Chondrocyte (in vitro differentiated cells): ENCODE measurements at regions not wholly inside any gene's neighbourhood (a gene's known extent, or its start where the extent isn't known, plus 50 kb on each side); places are given as distances from the start of the nearest gene placed in this dataset.

Source experiments
- DNase-seq: peaks from one replicate; pipeline ENCODE4 v3.0.0; 2021; ENCODE audit warnings: mixed read lengths, low spot score
- H3K27ac Mint-ChIP-seq: one replicate; pipeline ENCODE4 v1.8.0; 2021; ENCODE audit warnings: mild to moderate bottlenecking, moderate library complexity, mixed read lengths; ENCODE audit not compliant: unreplicated experiment
- H3K27me3 Mint-ChIP-seq: 2 replicates; pipeline ENCODE4 v1.8.0; 2021; ENCODE audit warnings: low read depth, mixed read lengths
- H3K36me3 Mint-ChIP-seq: 2 replicates; pipeline ENCODE4 v1.8.0; 2021; ENCODE audit warnings: low read depth, mixed read lengths
- H3K4me1 Mint-ChIP-seq: 2 replicates; pipeline ENCODE4 v1.8.0; 2021; ENCODE audit warnings: low read depth, mild to moderate bottlenecking, mixed read lengths
- H3K4me3 Mint-ChIP-seq: one replicate; pipeline ENCODE4 v1.8.0; 2021; ENCODE audit warnings: mild to moderate bottlenecking, moderate library complexity, mixed read lengths; ENCODE audit not compliant: unreplicated experiment
- H3K9me3 Mint-ChIP-seq: 2 replicates; pipeline ENCODE4 v1.8.0; 2021; ENCODE audit warnings: low read depth, mixed read lengths
- TF ChIP-seq, protein P1 (sequence below): fragments of 200-600 bp; sonication (generic); IDR thresholded peaks from 2 replicates; pipeline ENCODE4 v1.5.0; 2021; ENCODE audit warnings: antibody characterized with exemption, mild to moderate bottlenecking, moderate library complexity

DNA sequence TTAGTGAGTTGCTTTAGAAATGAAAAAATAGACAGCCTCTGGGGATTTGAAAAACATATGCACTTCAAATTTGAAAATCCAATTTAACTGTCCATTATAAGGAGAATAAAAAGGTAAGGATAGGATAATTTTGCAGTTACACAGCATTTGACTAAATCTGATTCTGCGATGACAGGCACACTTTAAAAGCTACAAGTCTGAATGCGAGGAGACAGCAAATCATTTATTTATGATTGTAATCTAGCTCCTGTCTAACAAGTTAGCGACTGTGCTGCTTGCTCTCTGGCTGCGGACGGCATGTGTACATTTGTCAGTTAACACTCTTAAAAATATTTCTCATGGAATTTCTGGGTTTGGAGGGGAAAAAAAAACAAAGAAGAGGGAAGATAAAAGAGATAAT lies 514.8 kb downstream of the MN1 start:
- H3K4me1 Mint-ChIP-seq: peaks cover 28% of the 10 kb centered on the region
- peaks cover 11% of the 10 kb centered on the region for H3K9me3 Mint-ChIP-seq
- DNase-seq: no peak
- TF ChIP-seq, protein P1, sequence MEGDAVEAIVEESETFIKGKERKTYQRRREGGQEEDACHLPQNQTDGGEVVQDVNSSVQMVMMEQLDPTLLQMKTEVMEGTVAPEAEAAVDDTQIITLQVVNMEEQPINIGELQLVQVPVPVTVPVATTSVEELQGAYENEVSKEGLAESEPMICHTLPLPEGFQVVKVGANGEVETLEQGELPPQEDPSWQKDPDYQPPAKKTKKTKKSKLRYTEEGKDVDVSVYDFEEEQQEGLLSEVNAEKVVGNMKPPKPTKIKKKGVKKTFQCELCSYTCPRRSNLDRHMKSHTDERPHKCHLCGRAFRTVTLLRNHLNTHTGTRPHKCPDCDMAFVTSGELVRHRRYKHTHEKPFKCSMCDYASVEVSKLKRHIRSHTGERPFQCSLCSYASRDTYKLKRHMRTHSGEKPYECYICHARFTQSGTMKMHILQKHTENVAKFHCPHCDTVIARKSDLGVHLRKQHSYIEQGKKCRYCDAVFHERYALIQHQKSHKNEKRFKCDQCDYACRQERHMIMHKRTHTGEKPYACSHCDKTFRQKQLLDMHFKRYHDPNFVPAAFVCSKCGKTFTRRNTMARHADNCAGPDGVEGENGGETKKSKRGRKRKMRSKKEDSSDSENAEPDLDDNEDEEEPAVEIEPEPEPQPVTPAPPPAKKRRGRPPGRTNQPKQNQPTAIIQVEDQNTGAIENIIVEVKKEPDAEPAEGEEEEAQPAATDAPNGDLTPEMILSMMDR: no peak
- no peaks in the 10 kb centered on the region for H3K36me3 Mint-ChIP-seq
- no peak overlapping the region for H3K27ac Mint-ChIP-seq
- no peak overlapping the region for H3K4me3 Mint-ChIP-seq
- H3K27me3 Mint-ChIP-seq: no peaks in the 10 kb centered on the region

DNA sequence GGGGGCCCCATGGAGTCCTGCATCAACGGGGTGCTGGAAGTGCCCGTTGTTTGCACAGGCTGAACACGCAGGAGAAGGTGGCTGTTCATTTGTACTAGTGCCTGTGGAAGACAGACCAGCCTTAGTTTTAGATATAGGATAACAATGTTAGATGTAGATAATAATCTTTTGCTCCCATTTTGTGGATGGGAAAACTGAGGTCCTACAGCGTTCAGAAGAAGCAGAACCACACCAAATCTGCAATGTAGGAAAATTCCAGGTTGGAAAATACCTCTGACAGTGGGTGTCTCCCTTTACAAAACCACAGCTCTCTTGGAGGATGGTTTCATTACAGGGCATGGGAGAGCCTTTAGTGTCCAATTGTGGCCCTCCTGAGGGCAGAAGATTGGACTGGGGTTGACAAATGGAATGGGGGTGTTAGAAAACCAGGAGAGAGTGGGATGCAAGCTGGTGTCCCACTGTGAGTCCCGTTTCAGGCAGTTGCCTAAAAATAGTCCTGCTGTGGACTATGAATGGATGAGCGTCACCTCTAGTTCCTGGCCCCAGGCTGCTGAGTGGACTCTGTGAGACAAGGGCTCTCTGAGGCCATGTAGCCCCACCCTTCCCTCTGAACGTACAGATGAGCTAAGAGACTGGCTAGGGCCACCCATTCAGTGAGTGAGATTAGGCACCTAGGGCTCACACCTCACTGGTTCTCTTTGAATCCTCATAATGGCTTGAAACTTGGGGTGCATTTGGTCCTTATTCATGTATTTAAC lies 508.8 kb downstream of the MN1 start:
- DNase-seq: no peak
- Mint-ChIP-seq H3K4me3 (no peak overlapping the region), H3K9me3 (peaks cover 4% of the 10 kb centered on the region), H3K27me3 (no peaks in the 10 kb centered on the region), H3K4me1 (peaks cover 49% of the 10 kb centered on the region), H3K36me3 (no peaks in the 10 kb centered on the region), H3K27ac (no peak overlapping the region)
- TF ChIP-seq, protein P1: no peak

DNA sequence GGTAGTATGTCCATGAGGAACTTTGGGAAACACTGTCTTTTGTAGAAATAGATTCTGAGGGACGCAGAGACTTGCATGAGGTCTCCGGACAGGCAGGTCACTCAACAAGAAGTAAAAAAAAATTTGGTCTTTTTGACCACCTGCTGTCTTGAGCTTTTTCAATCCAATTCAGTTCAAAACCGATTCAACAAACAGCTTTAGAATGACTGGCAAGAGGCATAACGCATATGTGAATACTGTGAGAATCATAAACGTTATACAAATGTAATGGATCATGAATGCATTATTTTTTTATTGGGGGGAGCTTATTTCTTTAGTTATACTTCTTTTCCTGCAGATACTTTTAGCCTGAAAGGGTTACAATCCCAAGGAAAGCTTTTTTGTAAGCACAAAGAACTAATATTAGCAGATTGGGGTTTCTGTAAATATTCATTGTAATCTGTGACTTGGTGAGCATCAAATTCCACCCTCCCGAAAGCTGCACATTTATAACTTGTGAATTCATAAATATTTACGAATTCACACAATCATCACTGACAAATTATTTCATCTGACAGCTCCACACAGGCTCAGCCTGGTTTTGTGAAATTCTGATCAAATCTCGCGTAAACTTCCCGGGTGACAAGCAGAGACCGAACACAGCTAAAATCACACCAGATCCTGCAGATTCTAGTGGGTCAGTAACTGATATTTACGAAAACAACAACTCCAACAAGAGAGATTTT lies 507.7 kb downstream of the MN1 start:
- Mint-ChIP-seq H3K4me1 (peaks cover 56% of the 10 kb centered on the region), H3K9me3 (peaks cover 4% of the 10 kb centered on the region), H3K4me3 (no peak overlapping the region), H3K27ac (no peak overlapping the region), H3K36me3 (no peaks in the 10 kb centered on the region), H3K27me3 (no peaks in the 10 kb centered on the region)
- TF ChIP-seq, protein P1: no peak
- DNase-seq: no peak

DNA sequence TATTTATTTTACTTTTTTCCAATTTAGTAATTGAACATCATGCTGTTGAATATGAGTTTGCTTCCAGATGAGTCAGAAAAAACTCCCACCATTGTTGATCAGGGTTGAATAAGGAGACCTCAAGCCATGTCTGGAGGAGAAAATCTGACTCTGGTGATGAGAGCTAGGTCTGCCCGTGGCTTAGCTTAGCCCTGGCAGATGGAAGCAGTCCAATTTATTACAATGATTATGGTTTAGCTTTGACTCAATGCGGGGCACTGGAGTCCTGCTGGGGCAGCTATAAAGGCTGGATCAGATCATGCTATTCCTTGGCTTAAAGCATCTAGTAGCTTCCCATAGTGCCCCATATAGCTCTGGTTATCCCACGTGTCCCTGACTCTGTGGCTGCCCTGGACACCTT lies 506.5 kb downstream of the MN1 start:
- Mint-ChIP-seq H3K27me3 (no peaks in the 10 kb centered on the region), H3K9me3 (peaks cover 4% of the 10 kb centered on the region), H3K4me1 (peaks cover 63% of the 10 kb centered on the region)

DNA sequence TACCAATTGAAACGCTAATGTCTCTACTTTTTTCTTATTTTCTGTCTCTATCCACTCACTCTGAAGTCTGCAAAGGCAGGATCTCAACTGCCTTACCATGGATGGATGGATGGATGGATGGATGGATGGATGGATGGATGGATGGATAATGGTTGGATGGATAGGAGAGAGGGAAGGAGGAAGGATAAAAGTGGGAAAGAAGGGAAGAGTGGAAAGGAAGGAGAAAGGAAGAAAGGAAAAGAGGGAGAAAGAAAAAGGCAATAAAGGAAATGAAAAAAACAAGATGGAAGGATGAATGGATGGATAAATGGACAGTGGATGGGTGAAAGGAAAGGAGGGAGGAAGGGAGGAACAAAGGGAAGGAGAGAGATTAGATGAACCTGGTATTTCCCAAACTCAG lies 506.0 kb downstream of the MN1 start:
- H3K27me3 Mint-ChIP-seq: no peaks in the 10 kb centered on the region
- H3K4me3 Mint-ChIP-seq: no peak overlapping the region
- H3K9me3 Mint-ChIP-seq: no peaks in the 10 kb centered on the region
- H3K36me3 Mint-ChIP-seq: no peaks in the 10 kb centered on the region
- no peak for DNase-seq
- TF ChIP-seq, protein P1: no peak
- H3K27ac Mint-ChIP-seq: no peak overlapping the region
- H3K4me1 Mint-ChIP-seq: peaks cover 61% of the 10 kb centered on the region

More for the DNA sequence above, 506.5 kb downstream of the MN1 start:
- Mint-ChIP-seq H3K4me3 (no peak overlapping the region), H3K27ac (no peak overlapping the region), H3K36me3 (no peaks in the 10 kb centered on the region)
- no peak for DNase-seq
- TF ChIP-seq, protein P1: no peak
